GM19035 (cell line): ENCODE measurements at regions not wholly inside any gene's neighbourhood (a gene's known extent, or its start where the extent isn't known, plus 50 kb on each side); places are given as distances from the start of the nearest gene placed in this dataset.

Experiments used
- ATAC-seq: cut with Tn5 transposase; IDR thresholded peaks from one replicate; pipeline ENCODE4 v1.9.1; 2021; ENCODE audit not compliant: unreplicated experiment

GRCh38 chr1:193313354-193314140 is 127.1 kb upstream of the B3GALT2 start:
- ATAC-seq: no peak

GRCh38 chr1:193312432-193312831 is 126.0 kb upstream of the B3GALT2 start:
- ATAC-seq: no peak

- no peak for ATAC-seq
Measured at GRCh38 chr1:193311226-193311948, 125.0 kb upstream of the B3GALT2 start.

- ATAC-seq: no peak
Measured at GRCh38 chr1:193310564-193310963, 124.2 kb upstream of the B3GALT2 start.

GRCh38 chr1:193309936-193310475 is 123.6 kb upstream of the B3GALT2 start:
- no peak for ATAC-seq

GRCh38 chr1:193308438-193308837 is 122.0 kb upstream of the B3GALT2 start:
- ATAC-seq: no peak

- ATAC-seq: no peak
Measured at GRCh38 chr1:193306430-193306829, 120.0 kb upstream of the B3GALT2 start.
